ENCODE measurements at regions not wholly inside any gene's neighbourhood (a gene's known extent, or its start where the extent isn't known, plus 50 kb on each side); places are given as distances from the start of the nearest gene placed in this dataset.

DNA sequence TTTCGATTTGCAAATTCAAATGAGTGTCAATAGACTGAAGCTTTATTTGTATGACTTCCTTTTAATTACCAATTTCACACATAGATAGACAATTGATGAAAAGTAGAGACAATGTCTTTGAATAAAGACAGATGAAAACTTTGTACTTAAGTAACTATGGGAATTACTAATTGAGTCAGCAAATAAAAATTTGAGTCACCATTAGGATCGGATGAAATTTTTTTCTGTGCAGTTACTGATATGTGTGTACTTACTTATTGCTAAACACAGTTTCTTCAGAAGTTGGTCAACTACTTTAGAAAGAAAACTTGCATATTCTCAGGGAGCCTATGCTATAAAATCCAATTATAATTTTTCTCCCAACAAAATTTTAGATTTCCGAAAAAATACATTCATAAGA is 224.9 kb upstream of the SLC16A7 start:
- TF ChIP-seq EP300 (IDR thresholded peaks at IDR 0.05) (no peak), POLR2A (IDR thresholded peaks at IDR 0.05) (no peak)

Measured in ovary (tissue), 1 donor.